ENCODE measurements at regions not wholly inside any gene's neighbourhood (a gene's known extent, or its start where the extent isn't known, plus 50 kb on each side); places are given as distances from the start of the nearest gene placed in this dataset.

- TF ChIP-seq ZBTB11 (CRISPR knock-in tag; IDR thresholded peaks at IDR 0.05): no peak
- TF ChIP-seq EP300 (IDR thresholded peaks at IDR 0.05; ENCODE audit: borderline replicate concordance in 1 of 2, control insufficient read depth in 1 of 2, low read depth in 2 of 2, low read length in 2 of 2): no peak
- TF ChIP-seq IKZF1 (conservative IDR thresholded peaks at IDR 0.05): peak; percentile 42; the same call in 1 of the 2 replicates
Measured at GRCh38 chr20:48329676-48330664, 497.8 kb downstream of the PREX1 start (continued).

- H3K27ac ChIP-seq (ENCODE audit: control insufficient read depth, insufficient read depth): no peak overlapping the region
- H3K36me3 ChIP-seq (ENCODE audit: control insufficient read depth in 2 of 2, insufficient read depth in 2 of 2, low read length in 1 of 2): no peaks in the 10 kb centered on the region
- RAD21 ChIA-PET (ENCODE audit: unreplicated experiment): interaction anchor here (1.4 kb wide), 1 partner anchor 10 kb away, joined by 4 read pairs; no protein-coding TSS in a partner anchor
- FAIRE-seq (no peak), ATAC-seq (no peak), DNase-seq (ENCODE audit: low read depth, low spot score) (no peak)
- H3K4me3 ChIP-seq: no peak overlapping the region
- in situ Hi-C loops (cut with MboI) (no loop called here), intact Hi-C loops (cut with micrococcal nuclease; ENCODE audit: unreplicated experiment) (no loop called here)
- POLR2A ChIA-PET: interaction anchor here (2.0 kb wide), 1 partner anchor 10 kb away, joined by 7 read pairs; no protein-coding TSS in a partner anchor
- no TSS peak for BruUV-seq (replicated peaks)
- SMC1A ChIA-PET (ENCODE audit: uncharacterized antibody, unreplicated experiment): interaction anchor here (1.2 to 1.4 kb wide), 3 partner anchors 21 to 87 kb away, joined by 3 to 8 read pairs (median 3); no protein-coding TSS in a partner anchor
- no peaks in the 10 kb centered on the region for H4K20me1 ChIP-seq (ENCODE audit: control insufficient read depth, insufficient read depth)
- no peak overlapping the region for H3K9ac ChIP-seq (ENCODE audit: control insufficient read depth, insufficient read depth, low read length)
- H3K4me1 ChIP-seq (ENCODE audit: control insufficient read depth, insufficient read depth, low read length): no peaks in the 10 kb centered on the region
- no peaks in the 10 kb centered on the region for H3K79me2 ChIP-seq (ENCODE audit: control insufficient read depth, insufficient read depth, low read length)
- peaks cover 0 to 1% of the 10 kb centered on the region in 2 experiments; a peak in 3 of 4 replicates for H3K27me3 ChIP-seq (replicated peaks in 1 of 2; ENCODE audit: control insufficient read depth in 2 of 2, insufficient read depth in 2 of 2, low read length in 1 of 2)
- no peak overlapping the region for H2AFZ ChIP-seq (ENCODE audit: control insufficient read depth, low read depth, low read length)
- CTCF ChIA-PET: interaction anchor here (0.7 to 1.8 kb wide), 7 partner anchors 10 to 651 kb away, joined by 3 to 7 read pairs (median 3); no protein-coding TSS in a partner anchor
- 47% methylated on average over 4 of the region's 4 CpGs for WGBS (ENCODE audit: insufficient coverage, insufficient replicate concordance, low lambda C conversion rate, missing lambda C conversion rate)
- H3K4me2 ChIP-seq (ENCODE audit: control insufficient read depth, insufficient read depth): no peak overlapping the region
- H3K9me3 ChIP-seq (replicated peaks; ENCODE audit: control insufficient read depth, insufficient read depth, low read length): no peaks in the 10 kb centered on the region
- TF ChIP-seq NRF1 (conservative IDR thresholded peaks at IDR 0.05; ENCODE audit: low read depth, low read length) (no peak), ZBTB40 (IDR thresholded peaks at IDR 0.05; ENCODE audit: borderline replicate concordance) (no peak), GABPA (IDR thresholded peaks at IDR 0.05; ENCODE audit: low read depth) (no peak)
Measured at GRCh38 chr20:48329031-48329615, 498.7 kb downstream of the PREX1 start.
